Large intestine (tissue), 3 donors: ENCODE measurements at regions not wholly inside any gene's neighbourhood (a gene's known extent, or its start where the extent isn't known, plus 50 kb on each side); places are given as distances from the start of the nearest gene placed in this dataset.

Experiments used
- DNase-seq, 2 donors: peaks; one replicate each; pipeline versions ENCODE4 v3.0.0 to v3.0.0-alpha.2; 2013
- H3K27ac ChIP-seq: one replicate; pipeline ENCODE4 v1.5.1; 2013; ENCODE audit warnings: low read length
- H3K27me3 ChIP-seq: 2 replicates; pipeline ENCODE4 v1.6.1; 2013; ENCODE audit warnings: low read length; ENCODE audit not compliant: control insufficient read depth, insufficient read depth
- H3K36me3 ChIP-seq: 2 replicates; pipeline ENCODE4 v1.6.1; 2013; ENCODE audit warnings: low read length; ENCODE audit not compliant: control insufficient read depth, insufficient read depth
- H3K4me1 ChIP-seq: one replicate; pipeline ENCODE4 v1.6.1; 2013; ENCODE audit warnings: low read length; ENCODE audit not compliant: control insufficient read depth, insufficient read depth
- H3K4me3 ChIP-seq: one replicate; pipeline ENCODE4 v1.5.1; 2013; ENCODE audit warnings: low read length
- H3K9me3 ChIP-seq: one replicate; pipeline ENCODE4 v1.6.1; 2013; ENCODE audit warnings: mild to moderate bottlenecking, low read depth, low read length, moderate library complexity; ENCODE audit not compliant: control insufficient read depth
- WGBS: methylation state at CpG from one replicate; pipeline ENCODE4 v1.1.5; 2013; ENCODE audit warnings: low lambda C conversion rate; ENCODE audit not compliant: insufficient coverage; 5-methylcytosine and 5-hydroxymethylcytosine counted together

DNA sequence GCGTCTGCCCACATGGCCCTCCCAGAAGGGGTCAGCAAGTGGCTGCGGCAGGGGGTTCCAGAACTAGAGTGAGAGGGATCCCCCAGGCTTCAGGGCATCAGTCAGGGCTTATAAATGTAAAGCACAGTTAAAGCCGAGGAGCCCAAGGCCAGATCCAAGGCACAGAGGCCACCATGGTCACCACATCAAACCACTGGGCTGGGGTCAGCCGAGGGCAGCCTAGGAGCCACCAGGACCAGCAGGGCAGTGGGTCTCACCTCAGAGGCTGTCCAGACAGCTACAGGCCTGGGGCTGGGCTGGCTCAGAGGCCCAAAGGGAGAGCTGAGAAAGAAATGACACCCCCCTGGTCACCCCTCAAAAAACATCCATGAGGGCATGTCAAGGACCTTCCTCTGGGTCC, 188.5 kb downstream of the INHBB start:
- Histone ChIP-seq H3K4me1 (no peaks in the 10 kb centered on the region), H3K4me3 (no peak overlapping the region), H3K27ac (no peak overlapping the region), H3K36me3 (no peaks in the 10 kb centered on the region), H3K27me3 (peaks cover 9% of the 10 kb centered on the region), H3K9me3 (peaks cover 3% of the 10 kb centered on the region)
- no peak for DNase-seq
- no CpG with 5 or more reads among the region's 4 CpGs for WGBS

- WGBS, result no CpG with 5 or more reads among the region's 5 CpGs
- Histone ChIP-seq H3K36me3 (no peaks in the 10 kb centered on the region), H3K9me3 (peaks cover 3% of the 10 kb centered on the region), H3K4me3 (no peak overlapping the region), H3K27me3 (peaks cover 9% of the 10 kb centered on the region), H3K27ac (no peak overlapping the region), H3K4me1 (peaks cover 2% of the 10 kb centered on the region)
- DNase-seq, result no peak
Observed at GRCh38 chr2:120535081-120535480, 189.1 kb downstream of the INHBB start.

DNA sequence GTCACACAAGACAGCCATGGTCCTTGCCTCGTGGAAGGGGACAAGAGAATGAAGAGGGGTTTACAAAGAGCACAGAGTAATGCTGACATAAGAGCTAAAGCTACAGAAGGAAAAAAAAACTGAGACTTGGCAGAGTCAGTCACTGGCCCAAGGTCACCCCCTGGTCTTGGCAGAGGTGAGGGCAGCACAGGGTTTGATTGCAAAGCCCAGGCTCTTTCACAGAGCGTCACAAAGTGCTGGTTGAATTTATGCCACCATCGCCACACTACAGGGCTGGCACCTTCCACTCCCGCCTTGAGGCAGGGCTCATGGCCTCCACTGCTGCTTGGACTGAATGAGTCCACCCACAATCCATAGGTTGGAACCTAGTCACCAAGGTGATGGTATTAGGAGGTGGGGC, 190.2 kb downstream of the INHBB start:
- DNase-seq, result no peak
- Histone ChIP-seq H3K4me3 (no peak overlapping the region), H3K27ac (no peak overlapping the region), H3K27me3 (peaks cover 6% of the 10 kb centered on the region), H3K36me3 (no peaks in the 10 kb centered on the region), H3K9me3 (no peaks in the 10 kb centered on the region), H3K4me1 (peaks cover 12% of the 10 kb centered on the region)
- no CpG with 5 or more reads among the region's 4 CpGs for WGBS

GRCh38 chr2:120538691-120539423, 192.9 kb downstream of the INHBB start:
- Histone ChIP-seq H3K4me3 (no peak overlapping the region), H3K27ac (no peak overlapping the region), H3K9me3 (no peaks in the 10 kb centered on the region), H3K27me3 (peaks cover 6% of the 10 kb centered on the region), H3K4me1 (peaks cover 12% of the 10 kb centered on the region), H3K36me3 (no peaks in the 10 kb centered on the region)
- no peak for DNase-seq
- WGBS, result 40% methylated on average over 1 of the region's 12 CpGs

GRCh38 chr2:120539424-120539936, 193.5 kb downstream of the INHBB start:
- Histone ChIP-seq H3K4me3 (no peak overlapping the region), H3K36me3 (no peaks in the 10 kb centered on the region), H3K9me3 (no peaks in the 10 kb centered on the region), H3K4me1 (peaks cover 12% of the 10 kb centered on the region), H3K27me3 (peaks cover 6% of the 10 kb centered on the region), H3K27ac (no peak overlapping the region)
- no peak for DNase-seq
- 60% methylated on average over 1 of the region's 15 CpGs for WGBS

- Histone ChIP-seq H3K4me3 (no peak overlapping the region), H3K27ac (peak overlapping the region; percentile 29), H3K36me3 (no peaks in the 10 kb centered on the region), H3K27me3 (peaks cover 6% of the 10 kb centered on the region), H3K4me1 (peaks cover 12% of the 10 kb centered on the region), H3K9me3 (no peaks in the 10 kb centered on the region)
- no CpG with 5 or more reads among the region's 17 CpGs for WGBS
- peak; percentile 71 to 80 for DNase-seq
Observed at GRCh38 chr2:120539937-120540718, 194.2 kb downstream of the INHBB start.

DNA sequence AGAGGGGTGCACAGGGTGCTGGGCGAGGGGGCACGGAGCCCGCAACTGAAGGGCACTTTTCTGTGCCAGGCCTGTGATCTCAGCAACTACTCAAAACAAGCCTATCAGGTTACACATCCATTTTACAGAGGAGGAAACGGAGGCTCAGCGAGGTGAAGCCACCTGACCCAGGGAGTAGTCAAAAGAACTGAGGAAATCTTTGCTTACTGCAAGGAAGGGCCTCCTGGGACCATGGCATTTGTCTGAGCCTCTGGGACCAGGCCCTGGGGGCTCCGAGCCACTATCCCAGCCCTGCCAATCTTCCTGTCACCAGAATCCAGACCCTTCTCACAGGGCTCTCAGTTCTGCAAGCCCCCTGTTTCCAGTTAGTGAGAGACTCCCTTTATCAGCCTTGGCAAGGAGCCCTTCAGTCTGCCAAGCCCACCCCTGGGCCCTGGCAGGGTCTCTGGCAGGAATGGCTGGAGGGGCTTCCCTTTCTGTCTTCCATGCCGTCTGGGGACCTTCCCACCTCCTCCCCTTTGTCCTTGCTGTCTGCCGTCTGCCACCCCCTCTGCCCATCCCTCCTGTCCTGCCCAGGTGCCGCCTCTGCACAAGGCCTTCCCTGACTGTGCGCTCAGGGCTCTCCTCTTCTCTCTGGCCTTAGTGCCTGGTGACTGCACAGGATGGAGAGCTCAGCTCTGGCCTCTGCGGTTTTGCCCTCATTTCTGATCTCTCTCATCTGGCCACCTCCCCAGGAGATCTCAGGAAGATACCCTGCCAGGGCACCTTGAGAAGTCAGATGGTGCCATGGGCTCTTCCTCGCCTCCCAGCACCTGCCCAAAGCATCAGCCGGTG, 194.7 kb upstream of the GLI2 start:
- DNase-seq, result no peak
- Histone ChIP-seq H3K4me1 (peaks cover 14% of the 10 kb centered on the region), H3K27ac (peak overlapping the region; percentile 29), H3K36me3 (no peaks in the 10 kb centered on the region), H3K9me3 (no peaks in the 10 kb centered on the region), H3K4me3 (no peak overlapping the region), H3K27me3 (peaks cover 6% of the 10 kb centered on the region)
- 80% methylated on average over 1 of the region's 13 CpGs for WGBS

- Histone ChIP-seq H3K27ac (no peak overlapping the region), H3K4me1 (peaks cover 20% of the 10 kb centered on the region), H3K36me3 (no peaks in the 10 kb centered on the region), H3K27me3 (peaks cover 6% of the 10 kb centered on the region), H3K9me3 (no peaks in the 10 kb centered on the region), H3K4me3 (no peak overlapping the region)
- no peak for DNase-seq
- no CpG with 5 or more reads among the region's 7 CpGs for WGBS
Observed at GRCh38 chr2:120541553-120541932, 194.1 kb upstream of the GLI2 start.

DNA sequence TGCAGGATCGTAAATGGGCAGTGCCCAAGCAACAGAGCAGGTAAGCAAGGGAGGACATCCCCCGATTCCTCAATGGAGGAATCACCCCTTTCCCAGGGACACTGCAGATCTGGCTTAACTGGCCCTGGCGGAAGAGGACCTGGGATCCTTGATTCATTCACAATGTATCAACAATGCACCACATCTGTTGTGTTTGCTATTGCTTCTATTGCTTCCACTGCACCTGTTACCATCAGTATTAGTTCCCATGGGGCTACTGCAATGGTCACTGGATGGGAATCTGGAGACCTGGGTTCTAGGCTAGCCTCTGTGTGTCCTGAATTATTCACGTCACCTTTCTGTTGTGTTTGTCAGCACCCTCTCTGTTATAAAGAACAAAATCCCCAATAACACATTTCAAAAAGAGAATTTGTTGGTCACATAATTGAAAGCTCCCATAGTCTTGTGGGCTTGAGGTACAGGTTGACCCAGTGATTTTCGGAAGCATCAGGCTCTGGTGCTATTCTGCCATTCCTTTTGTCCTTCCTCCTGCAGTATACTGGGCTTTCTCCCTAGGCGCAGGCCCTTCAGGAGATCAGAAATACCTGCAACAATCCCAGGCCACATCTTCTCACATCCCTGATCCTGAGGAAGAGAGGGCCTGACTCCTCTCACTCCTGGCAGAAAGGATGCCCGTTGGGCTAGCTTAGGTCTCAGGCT, 193.5 kb upstream of the GLI2 start:
- no peak overlapping the region for H3K4me3 ChIP-seq
- no peaks in the 10 kb centered on the region for H3K36me3 ChIP-seq
- WGBS, result no CpG with 5 or more reads among the region's 7 CpGs
- no peak for DNase-seq
- H3K27ac ChIP-seq, result no peak overlapping the region
- H3K4me1 ChIP-seq, result peaks cover 26% of the 10 kb centered on the region
- peaks cover 6% of the 10 kb centered on the region for H3K27me3 ChIP-seq
- no peaks in the 10 kb centered on the region for H3K9me3 ChIP-seq
